Suprapubic skin (tissue), 4 donors: ENCODE measurements at regions not wholly inside any gene's neighbourhood (a gene's known extent, or its start where the extent isn't known, plus 50 kb on each side); places are given as distances from the start of the nearest gene placed in this dataset.
"Not testable (repeated sequence)": the region's sequence is repeated elsewhere in the genome, so short reads cannot be mapped to it uniquely, and the experiment has no call there.

Source experiments
- DNase-seq, 2 donors: peaks; one replicate each; pipeline ENCODE4 v3.0.0-alpha.2; 2019; ENCODE audit warnings: low spot score in 2 of 2
- H3K27ac ChIP-seq: fragments of 200-600 bp; sonication (generic); one replicate; pipeline ENCODE4 v1.5.1; 2019
- H3K27me3 ChIP-seq: fragments of 200-600 bp; sonication (generic); one replicate; pipeline ENCODE4 v1.5.1; 2019
- H3K36me3 ChIP-seq: fragments of 200-600 bp; sonication (generic); one replicate; pipeline ENCODE4 v1.5.1; 2019
- H3K4me1 ChIP-seq: fragments of 200-600 bp; sonication (generic); one replicate; pipeline ENCODE4 v1.5.1; 2019
- H3K4me3 ChIP-seq: fragments of 200-600 bp; sonication (generic); one replicate; pipeline ENCODE4 v1.5.1; 2019; ENCODE audit warnings: mild to moderate bottlenecking
- H3K9me3 ChIP-seq: fragments of 200-600 bp; sonication (generic); one replicate; pipeline ENCODE4 v1.5.1; 2019
- EP300 ChIP-seq: sonication (generic); formaldehyde crosslinking; IDR thresholded peaks from one replicate; pipeline ENCODE4 v1.6.1; 2017; ENCODE audit warnings: antibody characterized with exemption
- POLR2A ChIP-seq, 2 donors: fragments of 450-650 bp; IDR thresholded peaks; one replicate each; pipeline ENCODE4 v1.6.1; 2017; ENCODE audit warnings: antibody characterized with exemption in 2 of 2, mild to moderate bottlenecking in 2 of 2, moderate library complexity in 2 of 2
- POLR2AphosphoS5 ChIP-seq, 3 donors: sonication (generic); formaldehyde crosslinking; IDR thresholded peaks; one replicate each; pipeline ENCODE4 v1.6.1; 2017; ENCODE audit warnings: antibody characterized with exemption in 3 of 3
- WGBS: methylation state at CpG from one replicate; pipeline ENCODE4 v1.1.5; 2018; 5-methylcytosine and 5-hydroxymethylcytosine counted together
- TF ChIP-seq, protein P1 (sequence below), 2 donors: fragments of 200-600 bp in 1 of 2; fragments of 450-650 bp in 1 of 2; sonication (generic) in 1 of 2; IDR thresholded peaks; one replicate each; pipeline ENCODE4 v1.5.1; 2016 to 2019; ENCODE audit warnings: antibody characterized with exemption in 2 of 2, mild to moderate bottlenecking in 1 of 2, moderate library complexity in 1 of 2

DNA sequence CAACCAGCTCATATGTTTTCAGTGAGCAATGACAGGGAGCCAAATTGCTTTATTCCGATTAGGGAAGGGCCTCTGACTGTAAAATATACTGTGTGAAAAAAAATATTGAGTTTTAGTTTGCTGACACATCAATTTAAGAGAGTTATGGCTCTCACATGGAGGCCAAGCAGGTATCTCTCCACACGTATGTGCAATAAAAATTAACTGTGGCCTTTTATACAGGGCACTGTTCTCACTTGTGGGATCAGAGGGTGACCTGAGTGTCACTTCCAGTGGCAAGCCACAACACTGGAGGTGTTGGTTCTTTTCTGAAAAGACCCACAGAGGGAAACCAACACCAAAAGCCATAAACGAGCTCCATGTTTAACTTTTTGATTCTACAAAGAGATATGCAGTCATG lies 462.8 kb downstream of the MID1IP1 start:
- Histone ChIP-seq H3K4me1 (no peaks in the 10 kb centered on the region), H3K36me3 (no peaks in the 10 kb centered on the region), H3K27me3 (no peaks in the 10 kb centered on the region), H3K9me3 (no peaks in the 10 kb centered on the region), H3K4me3 (no peak overlapping the region), H3K27ac (no peak overlapping the region)
- TF ChIP-seq, protein P1, sequence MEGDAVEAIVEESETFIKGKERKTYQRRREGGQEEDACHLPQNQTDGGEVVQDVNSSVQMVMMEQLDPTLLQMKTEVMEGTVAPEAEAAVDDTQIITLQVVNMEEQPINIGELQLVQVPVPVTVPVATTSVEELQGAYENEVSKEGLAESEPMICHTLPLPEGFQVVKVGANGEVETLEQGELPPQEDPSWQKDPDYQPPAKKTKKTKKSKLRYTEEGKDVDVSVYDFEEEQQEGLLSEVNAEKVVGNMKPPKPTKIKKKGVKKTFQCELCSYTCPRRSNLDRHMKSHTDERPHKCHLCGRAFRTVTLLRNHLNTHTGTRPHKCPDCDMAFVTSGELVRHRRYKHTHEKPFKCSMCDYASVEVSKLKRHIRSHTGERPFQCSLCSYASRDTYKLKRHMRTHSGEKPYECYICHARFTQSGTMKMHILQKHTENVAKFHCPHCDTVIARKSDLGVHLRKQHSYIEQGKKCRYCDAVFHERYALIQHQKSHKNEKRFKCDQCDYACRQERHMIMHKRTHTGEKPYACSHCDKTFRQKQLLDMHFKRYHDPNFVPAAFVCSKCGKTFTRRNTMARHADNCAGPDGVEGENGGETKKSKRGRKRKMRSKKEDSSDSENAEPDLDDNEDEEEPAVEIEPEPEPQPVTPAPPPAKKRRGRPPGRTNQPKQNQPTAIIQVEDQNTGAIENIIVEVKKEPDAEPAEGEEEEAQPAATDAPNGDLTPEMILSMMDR (IDR thresholded peaks at IDR 0.05) = no peak
- TF ChIP-seq POLR2AphosphoS5 (IDR thresholded peaks at IDR 0.05) (no peak), EP300 (no peak), POLR2A (IDR thresholded peaks at IDR 0.05) (no peak)
- DNase-seq = no peak
- WGBS = 60% methylated on average over 3 of the region's 3 CpGs

DNA sequence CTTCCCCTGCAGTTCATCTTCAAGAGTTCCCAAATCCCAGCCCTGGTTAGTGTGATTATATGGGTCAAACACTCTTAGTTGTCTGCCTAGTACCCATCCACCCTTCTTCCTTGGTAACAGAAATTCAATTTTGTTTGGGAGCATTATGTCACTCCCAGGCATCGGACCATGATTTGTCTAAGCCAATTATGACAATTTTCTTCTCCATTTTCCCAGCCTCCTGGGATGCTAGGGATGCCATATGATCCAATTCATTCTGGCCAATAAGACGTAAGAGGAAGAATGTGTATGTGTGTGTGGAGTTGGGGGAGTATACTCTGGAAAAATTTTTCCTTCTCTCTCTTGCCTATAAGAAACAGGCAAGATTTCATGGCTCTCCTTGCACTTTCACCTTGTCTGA lies 465.9 kb downstream of the MID1IP1 start:
- Histone ChIP-seq H3K27me3 (no peaks in the 10 kb centered on the region), H3K9me3 (no peaks in the 10 kb centered on the region), H3K27ac (no peak overlapping the region), H3K4me3 (no peak overlapping the region), H3K4me1 (no peaks in the 10 kb centered on the region), H3K36me3 (no peaks in the 10 kb centered on the region)
- DNase-seq = no peak
- 89% methylated on average over 2 of the region's 2 CpGs for WGBS
- TF ChIP-seq POLR2A (IDR thresholded peaks at IDR 0.05) (no peak), POLR2AphosphoS5 (IDR thresholded peaks at IDR 0.05) (no peak), EP300 (no peak)
- TF ChIP-seq, protein P1 (IDR thresholded peaks at IDR 0.05) = no peak

DNA sequence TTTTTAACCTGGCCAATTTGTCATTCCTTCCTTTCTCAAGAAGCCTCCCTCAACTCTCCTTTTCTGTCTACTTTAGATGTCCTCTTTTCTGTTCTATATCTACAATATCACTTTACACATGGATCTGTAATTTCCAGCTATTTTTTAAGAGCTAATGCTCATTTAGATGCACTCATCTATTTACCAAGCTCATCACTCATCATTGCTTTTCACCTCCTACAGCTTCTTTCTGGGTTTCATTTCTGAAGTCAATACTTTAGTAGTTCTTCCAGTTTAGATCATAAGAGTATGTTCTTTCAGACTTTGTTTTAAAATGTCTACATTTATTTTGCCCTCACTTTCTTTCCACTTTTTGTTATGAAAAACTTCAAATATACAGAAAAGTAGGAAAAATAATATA lies 466.9 kb downstream of the MID1IP1 start:
- Histone ChIP-seq H3K4me3 (no peak overlapping the region), H3K27me3 (no peaks in the 10 kb centered on the region), H3K27ac (no peak overlapping the region), H3K4me1 (no peaks in the 10 kb centered on the region), H3K9me3 (no peaks in the 10 kb centered on the region), H3K36me3 (no peaks in the 10 kb centered on the region)
- DNase-seq = no peak
- TF ChIP-seq POLR2AphosphoS5 (IDR thresholded peaks at IDR 0.05) = no peak
- TF ChIP-seq, protein P1 (IDR thresholded peaks at IDR 0.05) = no peak

DNA sequence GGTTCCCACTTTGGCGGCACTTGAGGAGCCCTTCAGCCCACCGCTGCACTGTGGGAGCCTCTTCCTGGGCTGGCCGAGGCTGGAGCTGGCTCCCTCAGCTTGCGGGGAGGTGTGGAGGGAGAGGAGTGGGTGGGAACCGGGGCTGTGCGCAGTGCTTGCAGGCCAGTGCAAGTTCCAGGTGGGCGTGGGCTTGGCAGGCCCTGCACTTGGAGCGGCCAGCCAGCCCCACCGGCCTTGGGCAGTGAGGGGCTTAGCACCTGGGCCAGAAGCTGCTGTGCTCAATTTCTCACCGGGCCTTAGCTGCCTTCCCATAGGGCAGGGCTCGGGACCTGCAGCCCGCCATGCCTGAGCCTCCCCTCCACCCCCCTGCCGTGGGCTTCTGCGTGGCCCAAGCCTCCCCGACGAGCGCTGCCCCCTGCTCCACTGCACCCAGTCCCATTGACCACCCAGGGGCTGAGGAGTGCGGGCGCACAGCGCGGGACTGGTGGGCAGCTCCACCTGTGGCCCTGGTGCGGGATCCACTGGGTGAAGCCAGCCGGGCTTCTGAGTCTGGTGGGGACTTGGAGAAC lies 474.3 kb downstream of the MID1IP1 start:
- no peaks in the 10 kb centered on the region for H3K4me1 ChIP-seq
- WGBS = 94% methylated on average over 3 of the region's 23 CpGs
- TF ChIP-seq, protein P1 (IDR thresholded peaks at IDR 0.05) = no peak
- TF ChIP-seq POLR2AphosphoS5 (IDR thresholded peaks at IDR 0.05) = no peak
- no peak overlapping the region for H3K4me3 ChIP-seq
- no peaks in the 10 kb centered on the region for H3K27me3 ChIP-seq
- no peak overlapping the region for H3K27ac ChIP-seq
- H3K36me3 ChIP-seq = no peaks in the 10 kb centered on the region
- DNase-seq = no peak
- no peaks in the 10 kb centered on the region for H3K9me3 ChIP-seq

DNA sequence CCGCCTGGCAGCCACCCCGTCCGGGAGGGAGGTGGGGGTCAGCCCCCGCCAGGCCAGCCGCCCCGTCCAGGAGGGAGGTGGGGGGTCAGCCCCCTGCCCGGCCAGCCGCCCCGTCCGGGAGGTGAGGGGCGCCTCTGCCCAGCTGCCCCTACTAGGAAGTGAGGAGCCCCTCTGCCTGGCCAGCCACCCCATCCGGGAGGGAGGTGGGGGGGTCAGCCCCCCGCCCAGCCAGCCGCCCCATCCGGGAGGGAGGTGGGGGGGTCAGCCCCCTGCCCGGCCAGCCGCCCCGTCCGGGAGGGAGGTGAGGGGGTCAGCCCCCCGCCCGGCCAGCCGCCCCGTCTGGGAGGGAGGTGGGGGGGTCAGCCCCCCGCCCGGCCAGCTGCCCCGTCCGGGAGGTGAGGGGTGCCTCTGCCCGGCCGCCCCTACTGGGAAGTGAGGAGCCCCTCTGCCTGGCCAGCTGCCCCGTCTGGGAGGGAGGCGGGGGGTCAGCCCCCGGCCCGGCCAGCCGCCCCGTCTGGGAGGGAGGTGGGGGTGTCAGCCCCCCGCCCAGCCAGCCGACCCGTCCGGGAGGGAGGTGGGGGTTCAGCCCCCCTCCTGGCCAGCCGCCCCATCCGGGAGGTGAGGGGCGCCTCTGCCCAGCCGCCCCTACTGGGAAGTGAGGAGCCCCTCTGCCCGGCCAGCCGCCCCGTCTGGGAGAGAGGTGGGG lies 476.6 kb downstream of the MID1IP1 start:
- H3K27ac ChIP-seq, H3K27me3 ChIP-seq, H3K36me3 ChIP-seq, H3K9me3 ChIP-seq, H3K4me3 ChIP-seq, H3K4me1 ChIP-seq, DNase-seq: not testable (repeated sequence)
- WGBS = 92% methylated on average over 7 of the region's 46 CpGs

DNA sequence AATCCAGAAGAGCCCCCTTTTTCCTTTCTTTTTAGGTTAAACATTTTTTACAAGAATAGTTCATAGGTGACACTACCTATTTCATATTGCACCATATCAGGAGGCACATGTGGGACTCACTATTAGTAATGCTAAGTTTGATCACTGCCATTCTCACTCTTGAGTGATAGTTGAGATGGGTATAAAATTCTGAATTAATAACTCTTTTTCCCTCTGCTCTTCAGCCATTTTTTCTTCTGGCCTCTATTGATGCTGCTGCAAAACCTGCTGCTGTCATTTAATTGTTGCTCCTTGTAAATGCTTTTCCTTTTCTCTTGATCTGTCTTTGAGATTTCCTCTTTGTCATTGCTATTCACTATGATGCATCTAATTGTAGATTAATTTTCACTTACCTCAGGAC lies 482.0 kb downstream of the MID1IP1 start:
- Histone ChIP-seq H3K27me3 (no peaks in the 10 kb centered on the region), H3K27ac (no peak overlapping the region), H3K4me1 (no peaks in the 10 kb centered on the region), H3K4me3 (no peak overlapping the region), H3K36me3 (no peaks in the 10 kb centered on the region), H3K9me3 (no peaks in the 10 kb centered on the region)
- no peak for DNase-seq
- TF ChIP-seq POLR2A (IDR thresholded peaks at IDR 0.05) (no peak), EP300 (no peak), POLR2AphosphoS5 (IDR thresholded peaks at IDR 0.05) (no peak)
- TF ChIP-seq, protein P1 (IDR thresholded peaks at IDR 0.05) = no peak
